NOMO-1 treated with dmso at 0.1 percent for 144 hours (cell line): ENCODE measurements at regions not wholly inside any gene's neighbourhood (a gene's known extent, or its start where the extent isn't known, plus 50 kb on each side); places are given as distances from the start of the nearest gene placed in this dataset.
"Not testable (repeated sequence)": the region's sequence is repeated elsewhere in the genome, so short reads cannot be mapped to it uniquely, and the experiment has no call there.

ENCODE experiments used
- DNase-seq: peaks from one replicate; lab custom pipeline; 2025; ENCODE audit not compliant: unreplicated experiment; lab: John Stamatoyannopoulos, UW

- DNase-seq, result no peak
These were observed 93.2 kb upstream of the MAN1A1 start for GRCh38 chr6:119442776-119443184.

GRCh38 chr6:119440953-119441352 is 91.4 kb upstream of the MAN1A1 start:
- DNase-seq, result no peak

GRCh38 chr6:119436583-119436982 is 87.0 kb upstream of the MAN1A1 start:
- DNase-seq, result no peak

- DNase-seq, result no peak
These were observed 82.2 kb upstream of the MAN1A1 start for GRCh38 chr6:119431799-119432198.

GRCh38 chr6:119430805-119431204 is 81.2 kb upstream of the MAN1A1 start:
- DNase-seq, result no peak

GRCh38 chr6:119428633-119429032 is 79.1 kb upstream of the MAN1A1 start:
- DNase-seq, result no peak

- DNase-seq, result no peak
These were observed 77.1 kb upstream of the MAN1A1 start for GRCh38 chr6:119426619-119427018.

GRCh38 chr6:119423996-119424395 is 74.4 kb upstream of the MAN1A1 start:
- DNase-seq, result no peak

- DNase-seq, result not testable (repeated sequence)
These were observed 68.5 kb upstream of the MAN1A1 start for GRCh38 chr6:119418084-119418483.

GRCh38 chr6:119407156-119407555 is 57.6 kb upstream of the MAN1A1 start:
- no peak for DNase-seq

GRCh38 chr6:119405114-119405513 is 55.6 kb upstream of the MAN1A1 start:
- DNase-seq, result not testable (repeated sequence)
